Ectodermal cell (in vitro differentiated cells): ENCODE measurements at regions not wholly inside any gene's neighbourhood (a gene's known extent, or its start where the extent isn't known, plus 50 kb on each side); places are given as distances from the start of the nearest gene placed in this dataset.

Experiments
- H3K27ac ChIP-seq: 2 replicates; pipeline ENCODE4 v1.7.0; 2013; ENCODE audit warnings: mild to moderate bottlenecking, low read depth, low read length; ENCODE audit not compliant: insufficient read depth, poor library complexity, severe bottlenecking
- H3K27me3 ChIP-seq: 2 replicates; pipeline ENCODE4 v1.7.0; 2013; ENCODE audit warnings: mild to moderate bottlenecking, low read length; ENCODE audit not compliant: insufficient read depth, control insufficient read depth, poor library complexity, severe bottlenecking
- H3K36me3 ChIP-seq: one replicate; pipeline ENCODE4 v1.7.0; 2013; ENCODE audit warnings: low read length; ENCODE audit not compliant: control insufficient read depth, insufficient read depth
- H3K4me1 ChIP-seq: one replicate; pipeline ENCODE4 v1.7.0; 2013; ENCODE audit warnings: low read length; ENCODE audit not compliant: control insufficient read depth, insufficient read depth
- H3K4me3 ChIP-seq: 2 replicates; pipeline ENCODE4 v1.7.0; 2013; ENCODE audit warnings: low read depth, low read length, control low read depth; ENCODE audit not compliant: insufficient read depth
- H3K9me3 ChIP-seq: 2 replicates; pipeline ENCODE4 v1.7.0; 2013; ENCODE audit warnings: mild to moderate bottlenecking, low read length, moderate library complexity; ENCODE audit not compliant: control insufficient read depth
- whole genome bisulfite sequencing, 2 experiments: methylation state at CpG; one replicate each; pipeline ENCODE4 v1.1.7; 2013; ENCODE audit warnings: missing lambda C conversion rate in 2 of 2; 5-methylcytosine and 5-hydroxymethylcytosine counted together

- Histone ChIP-seq H3K4me3 (no peak overlapping the region), H3K27ac (no peak overlapping the region), H3K36me3 (no peaks in the 10 kb centered on the region), H3K27me3 (peaks cover 17% of the 10 kb centered on the region), H3K4me1 (peaks cover 21% of the 10 kb centered on the region), H3K9me3 (no peaks in the 10 kb centered on the region)
- WGBS, 2 experiments: 62 to 63% methylated on average over 9 of the region's 9 CpGs
These were observed 74.1 kb upstream of the KCNMA1 start for GRCh38 chr10:77711683-77712049.

GRCh38 chr10:77710759-77711682, 73.4 kb upstream of the KCNMA1 start:
- peak overlapping the region; percentile 28 for H3K4me3 ChIP-seq
- no peaks in the 10 kb centered on the region for H3K36me3 ChIP-seq
- peaks cover 18% of the 10 kb centered on the region for H3K4me1 ChIP-seq
- H3K9me3 ChIP-seq: no peaks in the 10 kb centered on the region
- 15% methylated on average over 51 of the region's 51 CpGs for WGBS, 2 experiments
- H3K27me3 ChIP-seq: peaks cover 17% of the 10 kb centered on the region
- no peak overlapping the region for H3K27ac ChIP-seq

GRCh38 chr10:77710081-77710551, 72.5 kb upstream of the KCNMA1 start:
- H3K4me1 ChIP-seq: peaks cover 18% of the 10 kb centered on the region
- H3K27me3 ChIP-seq: peaks cover 17% of the 10 kb centered on the region
- no peak overlapping the region for H3K4me3 ChIP-seq
- WGBS, 2 experiments: 14 to 17% methylated on average over 14 of the region's 14 CpGs
- H3K36me3 ChIP-seq: no peaks in the 10 kb centered on the region
- no peak overlapping the region for H3K27ac ChIP-seq
- no peaks in the 10 kb centered on the region for H3K9me3 ChIP-seq

GRCh38 chr10:77707570-77707969, 70.0 kb upstream of the KCNMA1 start:
- WGBS, 2 experiments: 38 to 43% methylated on average over 1 of the region's 1 CpG
- H3K4me1 ChIP-seq: peaks cover 10% of the 10 kb centered on the region
- no peak overlapping the region for H3K27ac ChIP-seq
- no peak overlapping the region for H3K4me3 ChIP-seq
- no peaks in the 10 kb centered on the region for H3K9me3 ChIP-seq
- peaks cover 17% of the 10 kb centered on the region for H3K27me3 ChIP-seq
- no peaks in the 10 kb centered on the region for H3K36me3 ChIP-seq

- Histone ChIP-seq H3K36me3 (no peaks in the 10 kb centered on the region), H3K27ac (no peak overlapping the region), H3K27me3 (no peaks in the 10 kb centered on the region), H3K4me1 (no peaks in the 10 kb centered on the region), H3K4me3 (no peak overlapping the region), H3K9me3 (no peaks in the 10 kb centered on the region)
- WGBS, 2 experiments: 91 to 92% methylated on average over 2 to 3 of the region's 3 CpGs
These were observed 64.6 kb upstream of the KCNMA1 start for GRCh38 chr10:77702166-77702565.

GRCh38 chr10:77700086-77700485, 62.5 kb upstream of the KCNMA1 start:
- H3K4me3 ChIP-seq: no peak overlapping the region
- no peaks in the 10 kb centered on the region for H3K4me1 ChIP-seq
- no peaks in the 10 kb centered on the region for H3K27me3 ChIP-seq
- no peaks in the 10 kb centered on the region for H3K36me3 ChIP-seq
- 82 to 89% methylated on average over 1 of the region's 1 CpG for WGBS, 2 experiments
- H3K27ac ChIP-seq: no peak overlapping the region
- H3K9me3 ChIP-seq: no peaks in the 10 kb centered on the region

- H3K4me1 ChIP-seq: no peaks in the 10 kb centered on the region
These were observed 61.6 kb upstream of the KCNMA1 start for GRCh38 chr10:77699080-77699645.

GRCh38 chr10:77698267-77698931, 60.8 kb upstream of the KCNMA1 start:
- Histone ChIP-seq H3K27ac (no peak overlapping the region), H3K9me3 (no peaks in the 10 kb centered on the region), H3K4me3 (no peak overlapping the region), H3K36me3 (no peaks in the 10 kb centered on the region), H3K4me1 (no peaks in the 10 kb centered on the region), H3K27me3 (no peaks in the 10 kb centered on the region)
- WGBS, 2 experiments: 97 to 98% methylated on average over 3 of the region's 5 CpGs

More at GRCh38 chr10:77699080-77699645, 61.6 kb upstream of the KCNMA1 start:
- Histone ChIP-seq H3K27me3 (no peaks in the 10 kb centered on the region), H3K9me3 (no peaks in the 10 kb centered on the region), H3K4me3 (no peak overlapping the region), H3K36me3 (no peaks in the 10 kb centered on the region), H3K27ac (no peak overlapping the region)
- 63 to 68% methylated on average over 1 of the region's 1 CpG for WGBS, 2 experiments

- Histone ChIP-seq H3K27ac (no peak overlapping the region), H3K4me1 (no peaks in the 10 kb centered on the region), H3K36me3 (no peaks in the 10 kb centered on the region), H3K4me3 (no peak overlapping the region), H3K9me3 (no peaks in the 10 kb centered on the region), H3K27me3 (no peaks in the 10 kb centered on the region)
- 85 to 87% methylated on average over 10 of the region's 10 CpGs for WGBS, 2 experiments
These were observed 59.0 kb upstream of the KCNMA1 start for GRCh38 chr10:77696584-77696983.

GRCh38 chr10:77695186-77695585, 57.6 kb upstream of the KCNMA1 start:
- no peak overlapping the region for H3K4me3 ChIP-seq
- 91 to 100% methylated on average over 1 of the region's 1 CpG for WGBS, 2 experiments
- no peak overlapping the region for H3K27ac ChIP-seq
- H3K27me3 ChIP-seq: no peaks in the 10 kb centered on the region
- no peaks in the 10 kb centered on the region for H3K4me1 ChIP-seq
- H3K36me3 ChIP-seq: no peaks in the 10 kb centered on the region
- H3K9me3 ChIP-seq: no peaks in the 10 kb centered on the region
